ENCODE measurements at regions not wholly inside any gene's neighbourhood (a gene's known extent, or its start where the extent isn't known, plus 50 kb on each side); places are given as distances from the start of the nearest gene placed in this dataset.
"Not testable (repeated sequence)": the region's sequence is repeated elsewhere in the genome, so short reads cannot be mapped to it uniquely, and the experiment has no call there.

DNA sequence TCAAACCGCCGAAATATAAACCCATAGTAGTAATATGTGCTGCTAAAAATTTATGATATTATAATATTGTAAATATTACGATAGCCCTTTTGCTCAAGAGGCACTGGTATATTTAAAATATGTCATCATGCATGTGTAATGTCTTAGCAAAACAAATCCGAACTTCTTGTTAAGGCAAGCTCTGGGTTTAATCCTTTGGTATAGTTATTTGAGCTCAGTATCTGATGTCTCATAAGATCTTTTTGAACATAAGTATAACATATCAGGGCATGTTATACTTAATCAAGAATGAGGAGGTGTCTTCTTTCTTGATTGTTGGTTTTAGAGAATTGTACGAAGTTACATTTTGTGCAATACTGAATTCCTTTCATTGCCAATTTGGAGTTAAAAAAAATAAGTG, 154.1 kb upstream of the CBLB start:
- no peak for DNase-seq (ENCODE audit: low read depth in 2 of 2)

DNA sequence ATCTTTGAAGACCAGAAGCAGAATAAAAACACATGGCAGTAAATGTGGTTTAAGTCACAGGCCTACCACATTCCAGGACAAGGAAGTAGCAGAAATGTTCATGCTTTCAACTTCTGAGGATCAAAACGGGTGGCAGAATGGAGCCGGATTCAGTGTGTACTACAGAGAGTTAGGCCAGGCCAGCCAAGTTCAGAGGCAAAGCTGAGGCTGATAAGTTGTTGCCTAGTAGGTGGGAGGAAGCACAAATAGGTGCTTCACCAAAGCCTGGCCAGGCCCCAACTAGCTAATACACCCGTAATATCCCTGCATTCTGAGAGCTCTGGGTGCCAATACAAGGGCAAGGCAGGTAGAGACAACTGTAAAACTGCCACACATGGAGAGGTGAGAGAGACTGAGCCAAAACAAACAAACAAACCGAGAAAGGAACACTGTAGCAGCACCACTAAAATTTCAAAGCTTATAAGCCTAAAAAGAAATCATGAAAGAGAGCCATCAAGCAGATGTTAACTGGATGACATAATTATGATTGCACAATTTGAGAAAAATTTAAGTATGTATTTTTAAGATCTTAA, 156.4 kb upstream of the CBLB start:
- no peak for DNase-seq (ENCODE audit: low read depth in 2 of 2)

DNA sequence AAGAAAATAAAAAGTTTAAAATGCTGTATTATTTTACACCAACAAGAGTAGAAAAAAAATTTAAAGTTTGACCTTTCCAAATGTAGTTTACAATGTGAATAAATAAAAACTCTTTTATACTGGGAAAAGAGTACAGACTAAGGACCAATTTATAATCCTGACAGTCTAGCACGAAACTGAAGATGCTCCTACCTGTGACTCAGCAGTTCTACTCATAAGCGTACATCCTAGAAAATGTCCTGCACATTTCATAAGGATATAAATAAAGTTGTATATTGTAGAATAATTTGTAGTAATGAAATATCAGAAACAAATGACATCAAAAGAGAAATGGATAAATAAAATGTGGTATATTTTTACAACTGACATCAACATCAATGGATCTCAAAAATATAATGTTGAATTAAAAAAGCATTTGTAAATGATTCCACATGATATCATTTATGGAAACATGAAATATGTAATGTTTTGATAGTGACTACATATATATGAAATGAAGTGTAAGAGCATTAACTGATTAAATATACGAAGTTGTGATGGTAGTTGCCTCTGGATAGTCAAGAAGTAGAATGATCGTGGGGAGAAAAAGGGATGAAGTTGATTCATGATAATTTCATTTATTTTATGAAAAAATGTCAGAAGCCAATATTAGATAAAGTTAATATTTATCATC, 161.3 kb upstream of the CBLB start:
- no peak for DNase-seq (ENCODE audit: low read depth in 2 of 2)

DNA sequence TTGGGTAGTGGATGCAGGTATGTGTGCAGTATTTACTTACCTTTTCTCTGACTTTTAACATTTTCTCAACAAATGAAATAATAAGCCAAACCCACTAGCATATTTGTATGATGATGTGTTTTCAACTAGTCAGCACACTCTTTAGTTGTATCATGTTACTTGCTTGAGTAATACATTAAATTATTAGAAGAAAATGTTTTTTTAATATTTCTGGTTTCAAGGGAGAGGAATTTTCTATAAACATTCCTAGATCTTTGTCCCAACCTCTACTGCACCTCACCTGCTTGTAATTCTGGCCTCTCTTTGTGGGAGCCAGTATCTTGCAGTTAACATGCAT, 161.8 kb upstream of the CBLB start:
- no peak for DNase-seq (ENCODE audit: low read depth in 2 of 2)

DNA sequence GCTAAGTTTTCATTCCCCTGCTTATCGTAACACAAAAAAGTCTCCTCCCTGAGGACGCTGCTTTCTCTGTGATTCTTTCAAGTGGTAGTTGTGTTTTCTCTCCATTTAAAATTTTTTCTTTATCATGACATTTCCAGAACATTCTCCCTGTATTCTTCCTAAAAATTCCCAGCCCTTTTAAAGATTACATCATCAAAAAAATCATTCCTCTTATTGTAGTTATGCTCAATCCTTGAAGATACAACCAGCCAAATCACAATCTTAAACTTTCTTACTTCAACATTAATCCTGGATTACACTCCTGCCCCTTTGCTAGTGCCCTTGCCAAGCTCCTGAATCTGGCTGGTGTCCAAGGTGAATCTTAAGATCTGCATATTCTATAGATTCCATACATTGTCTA, 163.7 kb upstream of the CBLB start:
- DNase-seq (ENCODE audit: low read depth in 2 of 2) = no peak

DNA sequence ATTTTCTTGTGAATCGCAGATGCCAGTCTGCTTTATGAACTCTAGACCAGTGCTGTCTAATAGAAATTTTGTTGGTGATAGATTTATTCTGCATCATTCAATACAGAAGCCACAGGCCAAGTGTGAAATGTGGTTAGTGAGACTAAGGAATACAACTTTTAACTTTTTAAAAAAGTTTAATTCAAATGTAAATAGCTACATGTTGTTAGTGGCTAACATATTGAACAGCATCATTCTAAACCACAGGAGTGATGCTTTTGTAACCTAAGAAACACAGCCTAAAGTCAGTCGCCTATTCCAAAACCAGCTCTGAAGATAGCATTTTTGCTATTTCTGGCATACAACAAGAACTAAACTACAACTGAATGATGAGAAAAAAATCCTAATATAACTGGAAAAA, 164.8 kb upstream of the CBLB start:
- no peak for DNase-seq (ENCODE audit: low read depth in 2 of 2)

DNA sequence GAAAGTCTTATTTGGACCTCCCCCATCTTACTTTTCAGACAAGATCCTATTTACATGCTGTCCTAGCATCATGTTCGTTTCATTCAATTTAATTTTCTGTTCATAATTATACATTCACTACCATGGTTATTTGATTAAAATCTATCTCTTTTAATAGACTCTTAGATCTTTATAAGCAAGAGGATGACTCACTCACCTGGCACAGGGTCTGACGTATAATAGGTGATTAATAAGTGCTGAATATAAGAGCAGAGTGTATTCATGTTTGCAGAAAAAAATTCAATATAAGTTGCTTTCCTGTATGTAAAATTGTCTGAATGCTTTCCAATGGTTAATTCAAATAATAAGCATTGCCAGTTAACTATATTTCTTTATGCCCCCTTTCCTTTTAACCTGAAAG, 165.5 kb upstream of the CBLB start:
- DNase-seq (ENCODE audit: low read depth in 2 of 2) = no peak

DNA sequence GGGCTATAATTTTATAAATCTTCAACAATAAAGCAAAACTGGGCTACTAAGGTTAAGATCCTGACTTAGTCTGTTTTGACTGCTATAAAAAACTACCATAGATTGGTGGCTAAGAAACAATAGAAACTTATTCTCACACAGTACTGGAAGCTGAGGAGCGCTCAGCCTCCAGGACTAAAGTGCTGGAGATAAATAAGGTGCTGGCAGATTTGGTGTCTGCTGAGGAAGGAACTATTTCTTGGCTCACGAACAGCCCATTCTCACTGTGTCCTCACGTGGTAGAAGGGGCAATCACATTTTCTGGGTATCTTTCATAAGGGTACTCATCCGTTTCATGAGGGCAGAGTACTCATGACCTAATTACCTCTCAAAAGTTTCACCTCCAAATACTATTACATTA, 166.8 kb upstream of the CBLB start:
- DNase-seq (ENCODE audit: low read depth in 2 of 2) = no peak

DNA sequence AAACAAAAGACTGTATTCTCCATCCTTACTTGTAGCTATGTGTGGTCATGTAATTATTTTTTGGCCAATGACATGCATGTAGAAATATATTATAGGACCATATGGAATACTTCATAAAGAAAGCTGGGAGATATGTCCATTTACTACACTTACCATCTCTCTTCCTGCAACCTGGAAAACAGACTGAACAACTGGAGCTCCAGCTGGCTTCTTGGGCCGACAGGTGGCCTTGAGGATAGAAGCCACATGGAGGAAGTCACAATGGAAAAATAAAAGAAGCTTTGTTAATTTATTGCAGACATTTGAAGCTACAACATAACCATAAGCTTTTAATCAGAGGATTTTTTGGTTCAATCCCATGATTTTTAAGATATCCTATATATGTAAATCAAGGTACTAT, 167.9 kb upstream of the CBLB start:
- DNase-seq (ENCODE audit: low read depth in 2 of 2) = no peak

DNA sequence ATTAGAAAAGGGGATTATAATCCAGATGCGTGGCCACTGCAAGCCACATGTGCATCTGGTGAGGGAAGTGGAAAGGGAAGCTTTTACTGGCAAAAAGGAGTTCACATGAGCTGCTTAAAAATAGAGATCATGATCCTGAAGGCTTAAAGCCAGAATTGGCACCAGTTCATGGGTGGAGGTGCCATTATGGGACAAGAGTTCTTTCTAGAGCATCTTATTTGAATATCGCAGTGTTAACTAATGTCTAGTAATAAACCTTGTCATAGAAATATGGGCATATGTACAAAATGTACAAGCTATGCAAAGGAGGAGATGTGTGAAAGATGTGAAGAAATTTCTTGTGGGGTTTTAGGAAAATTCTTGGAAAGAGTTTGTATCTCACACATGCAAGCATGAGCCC, 178.4 kb upstream of the CBLB start:
- DNase-seq (ENCODE audit: low read depth in 2 of 2) = no peak

DNA sequence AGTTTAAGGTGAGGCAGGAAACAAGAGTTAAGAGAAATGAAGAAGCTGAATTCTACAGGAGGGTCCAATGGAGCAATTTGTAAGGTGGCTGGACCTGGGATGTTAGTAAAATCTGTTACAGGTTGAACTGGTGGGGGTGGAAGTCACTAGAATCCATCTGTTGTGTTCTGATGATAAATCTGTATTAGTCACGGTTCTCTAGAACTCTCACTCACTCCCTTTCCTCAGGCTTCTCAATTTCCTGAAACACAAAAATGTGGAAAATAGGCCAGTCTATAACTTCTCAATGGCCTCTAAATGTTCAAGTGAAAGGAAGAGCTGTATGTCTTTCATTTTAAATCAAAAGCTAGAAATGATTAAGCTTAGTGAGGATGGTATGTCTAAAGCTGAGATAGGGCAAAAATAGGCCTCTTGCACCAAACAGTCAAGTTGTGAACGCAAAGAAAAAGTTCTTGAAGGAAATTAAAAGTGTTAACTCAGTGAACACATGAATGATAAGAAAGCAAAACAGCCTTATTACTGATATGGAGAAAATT, 180.2 kb upstream of the CBLB start:
- no peak for DNase-seq (ENCODE audit: low read depth in 2 of 2)

DNA sequence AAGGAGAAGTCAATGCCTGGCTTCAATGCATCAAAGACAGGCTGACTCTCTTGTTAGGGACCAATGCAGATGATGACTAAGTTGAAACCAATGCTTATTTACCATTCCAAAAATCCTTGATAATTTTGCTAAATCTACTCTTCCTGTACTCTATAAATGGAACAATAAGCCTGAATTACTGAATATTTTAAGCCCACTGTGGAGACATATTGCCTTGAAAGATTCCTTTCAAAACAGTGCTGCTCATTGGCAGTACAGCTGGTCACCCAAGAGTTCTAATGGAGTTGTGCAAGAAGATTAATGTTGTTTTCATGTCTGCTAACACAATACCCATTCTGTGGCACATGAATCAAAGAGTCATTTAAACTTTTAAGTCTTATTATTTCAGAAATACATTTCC, 181.0 kb upstream of the CBLB start:
- no peak for DNase-seq (ENCODE audit: low read depth in 2 of 2)

DNA sequence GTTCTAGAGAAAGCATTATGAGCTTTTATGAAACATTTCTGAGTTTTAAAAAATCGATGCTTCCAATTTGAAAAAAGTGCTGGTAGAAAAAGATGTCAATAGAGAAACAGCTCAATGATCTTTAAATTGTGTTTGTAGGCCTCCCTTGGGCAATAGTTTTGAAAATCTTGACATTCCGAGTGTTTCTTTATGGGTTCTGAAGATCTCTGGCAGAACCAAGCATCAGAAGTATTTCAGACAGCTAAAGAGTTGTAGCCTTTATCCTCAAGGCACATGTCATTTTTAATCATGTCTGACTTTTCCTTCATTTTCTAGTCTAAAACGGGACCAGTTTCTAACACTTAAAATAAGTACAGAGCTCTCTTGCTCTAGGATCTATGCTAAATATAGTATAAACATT, 188.1 kb upstream of the CBLB start:
- no peak for DNase-seq (ENCODE audit: low read depth in 2 of 2)

DNA sequence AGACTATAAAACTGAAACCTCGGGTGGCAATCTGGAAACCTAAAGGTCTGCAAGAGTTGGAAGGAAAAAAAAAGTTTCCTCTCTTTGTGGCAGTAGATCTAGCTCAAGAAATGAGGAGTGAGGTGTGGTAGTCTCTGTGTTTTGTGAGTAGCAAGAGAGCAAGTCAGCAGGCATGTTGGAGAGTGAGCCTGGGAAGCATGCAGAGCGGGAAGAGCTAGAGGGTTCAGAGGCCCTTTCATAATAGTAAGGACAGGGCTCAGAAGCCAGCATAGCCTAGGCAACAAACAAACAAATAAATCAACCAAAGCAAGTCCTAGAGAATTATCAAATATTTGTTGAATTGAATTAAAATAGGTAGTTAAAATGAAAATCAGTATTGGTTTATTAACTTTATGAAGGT, 189.7 kb upstream of the CBLB start:
- DNase-seq (ENCODE audit: low read depth in 2 of 2) = no peak

DNA sequence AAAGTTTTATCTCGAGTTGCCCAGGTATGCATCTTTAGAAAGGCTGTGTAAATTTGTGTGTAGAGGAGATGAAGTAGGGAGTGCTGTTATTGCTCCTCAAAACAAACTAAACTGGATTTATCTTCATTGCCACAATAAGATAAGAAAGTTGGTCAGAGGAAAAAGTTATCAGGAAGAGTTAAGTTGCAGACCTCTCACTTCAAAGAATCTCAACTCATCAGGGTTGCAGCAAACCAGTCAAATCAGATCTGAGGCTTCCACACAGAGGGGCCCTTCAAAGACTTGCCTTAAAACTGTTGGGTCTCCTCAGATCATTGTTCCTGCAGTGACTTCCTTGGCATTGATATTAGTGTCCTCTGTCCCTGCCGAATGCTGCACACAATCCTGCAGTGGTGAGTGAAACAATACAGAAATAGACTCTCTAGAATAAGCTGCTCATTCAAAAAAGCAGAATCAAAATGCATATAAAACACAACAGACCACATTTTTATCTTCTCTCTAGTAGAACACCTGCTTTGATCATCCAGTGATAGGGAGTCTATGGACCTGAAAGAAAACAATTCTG, 191.2 kb upstream of the CBLB start:
- no peak for DNase-seq (ENCODE audit: low read depth in 2 of 2)

DNA sequence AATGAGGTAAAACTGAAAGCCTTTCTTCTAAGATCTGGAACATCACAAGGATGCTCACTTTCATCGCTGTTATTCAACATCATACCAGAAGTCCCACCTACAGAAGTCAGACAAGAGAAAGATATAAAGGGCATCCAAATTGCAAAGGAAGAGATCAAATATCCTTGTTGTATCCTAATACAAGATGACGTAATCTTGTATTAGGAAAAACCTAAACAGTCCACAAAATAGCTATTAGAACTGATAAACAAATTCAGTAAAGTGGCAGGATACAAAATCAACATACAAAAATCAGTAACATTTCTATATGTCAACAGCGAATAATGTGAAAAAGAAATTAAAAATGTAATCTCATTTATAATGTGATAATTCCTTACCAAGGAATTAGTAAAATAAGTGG, 195.1 kb upstream of the CBLB start:
- no peak for DNase-seq (ENCODE audit: low read depth in 2 of 2)

DNA sequence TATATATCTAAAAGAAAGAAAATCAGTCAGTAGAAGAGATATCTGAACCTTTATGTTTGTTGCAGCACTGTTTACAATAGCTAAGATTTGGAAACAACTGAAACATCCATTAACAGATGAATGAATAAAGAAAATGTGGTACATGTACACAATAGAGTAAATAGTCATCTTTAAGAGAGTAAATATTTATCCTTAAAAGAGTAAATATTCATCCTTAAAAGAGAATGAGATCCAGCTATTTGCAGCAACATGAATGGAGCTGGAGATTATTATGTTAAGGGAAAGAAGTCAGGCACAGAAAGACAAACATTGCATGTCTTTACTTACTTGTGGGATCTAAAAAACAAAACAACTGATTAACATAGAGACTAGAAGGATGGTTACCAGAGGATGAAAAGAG, 197.0 kb upstream of the CBLB start:
- DNase-seq (ENCODE audit: low read depth in 2 of 2) = no peak

DNA sequence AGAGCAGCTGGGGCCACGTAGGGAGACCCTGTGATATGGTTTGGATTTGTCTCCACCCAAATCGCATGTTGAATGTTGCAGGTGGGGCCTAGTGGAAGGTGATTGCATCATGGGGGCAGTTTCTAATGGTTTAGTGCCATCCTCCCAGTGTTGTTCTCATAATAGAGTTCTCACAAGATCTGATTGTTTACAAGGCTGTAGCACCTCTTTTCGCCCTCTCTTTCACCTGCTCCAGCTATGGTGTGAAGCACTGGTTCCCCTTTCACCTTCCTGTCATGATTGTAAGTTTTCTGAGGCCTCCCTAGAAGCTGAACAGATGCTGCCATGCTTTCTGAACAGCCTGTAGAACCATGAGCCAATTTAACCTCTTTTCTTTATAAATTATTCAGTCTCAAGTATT, 198.9 kb upstream of the CBLB start:
- no peak for DNase-seq (ENCODE audit: low read depth in 2 of 2)

DNA sequence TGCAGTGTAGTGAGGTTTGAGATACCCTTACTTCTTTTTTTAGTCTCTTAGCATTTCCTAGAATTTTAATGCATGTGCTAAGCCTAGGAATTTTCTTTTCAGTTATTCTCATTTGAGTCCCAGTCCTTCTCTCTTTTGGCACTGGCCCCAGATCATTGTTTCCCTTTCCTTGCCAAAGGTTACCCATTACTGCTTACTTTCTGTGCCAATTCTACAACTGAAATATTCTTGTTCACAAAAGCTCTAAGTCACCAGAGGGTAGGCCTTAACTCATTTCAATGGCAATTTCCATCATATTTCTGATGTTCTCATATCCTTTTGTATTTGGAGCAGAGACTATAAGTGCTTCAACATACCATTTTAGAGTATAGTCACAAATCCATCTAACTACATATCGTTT, 199.6 kb upstream of the CBLB start:
- no peak for DNase-seq (ENCODE audit: low read depth in 2 of 2)

DNA sequence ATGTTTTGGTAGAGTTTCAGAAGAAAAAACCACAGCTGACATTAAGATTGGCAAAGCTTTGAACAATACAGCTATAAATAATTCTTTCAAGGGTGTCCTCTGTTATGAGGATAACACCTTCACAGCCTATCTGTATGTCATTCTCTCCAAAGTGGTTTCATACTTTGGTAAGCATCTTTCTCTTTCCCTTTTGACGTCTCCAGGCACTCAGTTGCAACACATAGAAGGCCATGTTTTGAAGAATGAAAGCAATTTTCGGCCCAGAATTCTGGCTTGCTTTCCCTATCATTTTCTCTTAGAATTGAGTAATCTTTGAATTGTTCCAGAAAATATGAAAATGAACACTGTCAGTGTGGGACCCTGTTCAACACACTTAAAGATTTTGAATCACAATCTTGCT, 200.0 kb upstream of the CBLB start:
- no peak for DNase-seq (ENCODE audit: low read depth in 2 of 2)

DNA sequence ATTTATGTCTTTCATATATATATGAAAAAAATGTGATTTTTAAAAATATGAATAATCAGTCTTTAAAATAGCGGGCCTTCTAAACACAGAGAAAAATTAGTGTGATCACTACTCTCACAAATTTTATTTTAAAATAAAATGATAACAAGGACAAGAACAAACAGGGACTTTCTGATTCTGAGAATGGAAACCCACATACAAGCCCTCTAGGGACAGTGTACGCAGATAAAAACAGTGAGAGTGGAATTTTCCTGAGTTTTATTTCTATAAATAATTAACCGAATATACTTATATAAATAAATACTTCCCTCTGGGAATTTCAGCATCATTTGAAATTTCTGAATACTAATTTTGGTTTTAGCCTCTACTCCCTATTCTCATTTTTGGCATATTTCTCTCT, 201.4 kb upstream of the CBLB start:
- no peak for DNase-seq (ENCODE audit: low read depth in 2 of 2)

DNA sequence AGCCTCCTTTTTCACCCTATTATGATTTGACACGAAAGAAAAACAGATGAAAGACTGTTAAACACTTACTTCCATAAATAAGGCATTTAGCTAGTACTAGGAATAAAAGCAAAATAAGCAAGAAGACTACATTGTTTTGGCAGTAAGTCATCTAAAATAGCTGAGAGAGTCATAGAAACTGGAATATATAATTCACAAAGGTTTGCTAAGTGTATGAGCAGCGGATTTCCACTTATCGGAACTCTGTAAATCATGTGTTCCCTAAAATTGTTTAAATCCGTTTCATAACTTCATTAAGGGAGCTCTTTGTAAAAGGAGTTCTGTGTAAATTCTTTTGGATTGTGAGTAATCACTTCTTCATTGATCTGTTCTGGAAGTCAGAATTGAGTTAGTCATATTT, 202.5 kb upstream of the CBLB start:
- no peak for DNase-seq (ENCODE audit: low read depth in 2 of 2)

DNA sequence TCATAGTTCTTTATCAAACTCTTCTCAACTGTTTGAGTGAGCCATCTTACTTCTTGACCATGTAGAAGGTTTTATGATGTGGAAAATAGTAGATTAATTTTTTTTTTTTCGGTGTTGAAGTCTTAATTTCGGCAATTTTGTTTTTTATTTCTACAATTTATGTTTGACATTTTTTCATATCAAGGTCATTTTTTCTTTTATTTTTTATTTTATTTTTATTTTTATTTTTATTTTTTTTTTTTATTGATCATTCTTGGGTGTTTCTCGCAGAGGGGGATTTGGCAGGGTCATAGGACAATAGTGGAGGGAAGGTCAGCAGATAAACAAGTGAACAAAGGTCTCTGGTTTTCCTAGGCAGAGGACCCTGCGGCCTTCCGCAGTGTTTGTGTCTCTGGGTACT, 203.8 kb upstream of the CBLB start:
- DNase-seq (ENCODE audit: low read depth in 2 of 2) = not testable (repeated sequence)

DNA sequence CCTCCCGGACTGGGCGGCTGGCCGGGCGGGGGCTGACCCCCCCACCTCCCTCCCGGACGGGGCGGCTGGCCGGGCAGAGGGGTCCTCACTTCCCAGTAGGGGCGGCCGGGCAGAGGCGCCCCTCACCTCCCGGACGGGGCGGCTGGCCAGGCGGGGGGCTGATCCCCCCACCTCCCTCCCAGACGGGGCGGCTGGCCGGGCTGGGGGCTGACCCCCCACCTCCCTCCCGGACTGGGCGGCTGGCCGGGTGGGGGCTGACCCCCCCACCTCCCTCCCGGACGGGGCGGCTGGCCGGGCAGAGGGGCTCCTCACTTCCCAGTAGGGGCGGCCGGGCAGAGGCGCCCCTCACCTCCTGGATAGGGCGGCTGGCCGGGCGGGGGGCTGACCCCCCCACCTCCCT, 205.0 kb upstream of the CBLB start:
- not testable (repeated sequence) for DNase-seq (ENCODE audit: low read depth in 2 of 2)
